Pancreas (tissue), 10 donors: ENCODE measurements at regions not wholly inside any gene's neighbourhood (a gene's known extent, or its start where the extent isn't known, plus 50 kb on each side); places are given as distances from the start of the nearest gene placed in this dataset.
A peak's percentile ranks its signal among the peaks of the same experiment; 100 is the strongest.

ENCODE experiments used
- ATAC-seq, 4 donors: fragments of 200-7000 bp; cut with Tn5 transposase; one replicate each; pipeline versions ENCODE4 v1.8.0 to v1.9.1; 2020; ENCODE audit warnings: mild to moderate bottlenecking in 4 of 4, moderate library complexity in 4 of 4
- DNase-seq, 6 donors: peaks; one replicate each; pipeline ENCODE4 v3.0.0-alpha.2; 2020
- FAIRE-seq: peaks from 2 replicates; lab custom pipeline; 2012; peaks lifted over from hg19 to GRCh38; lab: Jason Lieb, UNC
- H3K27ac ChIP-seq, 4 donors: fragments of 200-600 bp; sonication (generic); 1 replicate in 3 of 4; 2 replicates in 1 of 4; pipeline versions ENCODE4 v1.5.0 to v1.8.0; 2020
- H3K27me3 ChIP-seq, 4 donors: fragments of 200-600 bp; one replicate each; pipeline ENCODE4 v1.8.0; 2021
- H3K36me3 ChIP-seq, 3 donors: fragments of 200-600 bp; sonication (generic) in 1 of 3; one replicate each; pipeline versions ENCODE4 v1.5.0 to v1.8.0; 2020 to 2021
- H3K4me1 ChIP-seq, 3 donors: fragments of 200-600 bp; one replicate each; pipeline ENCODE4 v1.8.0; 2021
- H3K4me3 ChIP-seq, 4 donors: fragments of 200-600 bp; sonication (generic) in 2 of 4; one replicate each; pipeline versions ENCODE4 v1.5.0 to v1.8.0; 2020 to 2021
- H3K9me3 ChIP-seq, 4 donors: fragments of 200-600 bp; one replicate each; pipeline ENCODE4 v1.8.0; 2021
- CTCF ChIP-seq, 4 donors: fragments of 200-600 bp; sonication (generic) in 3 of 4; IDR thresholded peaks; one replicate each; pipeline versions ENCODE4 v1.5.0 to v1.8.0; 2021; ENCODE audit warnings: antibody characterized with exemption in 4 of 4
- WGBS, 2 donors: extraction: QIAGEN DNeasy Blood & Tissue Kit; methylation state at CpG; one replicate each; pipeline ENCODE4 v1.1.7; 2013; 5-methylcytosine and 5-hydroxymethylcytosine counted together
- intact Hi-C, 3 donors: fragments of 100-400 bp; cut with DNase I; formaldehyde crosslinking; loops; one replicate each; pipeline versions ENCODE4 v1.11.1 to v1.14.2; 2022
- donor health status: healthy with polysubstance abuse.
- donor health status: DM: no; HTN: no; CAD: no; lungs with moderate emphysema.
- donor health status: DM: no; HTN: no; CAD: no.
- donor health status: control.
- donor health status: control.
- donor health status: Bipolar disorder and iron deficiency.
- donor health status: DM: yes; HTN: yes; CAD: no.
- donor health status: DM: no; HTN: no; CAD: no.
- donor health status: DM: no; HTN: no; CAD: no.
- donor health status: DM: yes; HTN: yes; CAD: no.

- H3K4me1 ChIP-seq = peaks cover 6 to 12% (median 11%) of the 10 kb centered on the region in 3 donors
- no peak overlapping the region for H3K27ac ChIP-seq
- ATAC-seq (peak; percentile 75 to 93 (median 87)), FAIRE-seq (no peak), DNase-seq (peak in 3 of 6 donors; percentile 54 to 68 (median 68))
- WGBS, 2 donors = 43 to 62% methylated on average over 4 of the region's 4 CpGs
- H3K9me3 ChIP-seq = no peaks in the 10 kb centered on the region
- H3K4me3 ChIP-seq = no peak overlapping the region
- intact Hi-C loops = no loop called here
- no peak for TF ChIP-seq CTCF (IDR thresholded peaks at IDR 0.05)
- H3K27me3 ChIP-seq = no peaks in the 10 kb centered on the region
- H3K36me3 ChIP-seq = no peaks in the 10 kb centered on the region
Measured at GRCh38 chr10:44774676-44775401, 136.3 kb upstream of the TMEM72 start.

GRCh38 chr10:44775402-44775741 lies 135.8 kb upstream of the TMEM72 start:
- no peaks in the 10 kb centered on the region for H3K9me3 ChIP-seq
- H3K27me3 ChIP-seq = no peaks in the 10 kb centered on the region
- no peak overlapping the region for H3K27ac ChIP-seq
- DNase-seq (peak in 1 of 6 donors; percentile 43), ATAC-seq (peak in 1 of 4 donors; percentile 6), FAIRE-seq (no peak)
- intact Hi-C loops = no loop called here
- no peak for TF ChIP-seq CTCF (IDR thresholded peaks at IDR 0.05)
- no peak overlapping the region for H3K4me3 ChIP-seq
- H3K4me1 ChIP-seq = peaks cover 6 to 12% (median 11%) of the 10 kb centered on the region in 3 donors
- H3K36me3 ChIP-seq = no peaks in the 10 kb centered on the region
- whole genome bisulfite sequencing, 2 donors = 89 to 91% methylated on average over 6 of the region's 6 CpGs

- peaks cover 6 to 12% (median 11%) of the 10 kb centered on the region in 3 donors for H3K4me1 ChIP-seq
- WGBS, 2 donors = 62% methylated on average over 3 of the region's 3 CpGs
- H3K4me3 ChIP-seq = no peak overlapping the region
- no peaks in the 10 kb centered on the region for H3K9me3 ChIP-seq
- DNase-seq = no peak
- no peaks in the 10 kb centered on the region for H3K27me3 ChIP-seq
- TF ChIP-seq CTCF (IDR thresholded peaks at IDR 0.05) = no peak
- H3K36me3 ChIP-seq = no peaks in the 10 kb centered on the region
- ATAC-seq = no peak
- intact Hi-C loops = no loop called here
- FAIRE-seq = no peak
- no peak overlapping the region for H3K27ac ChIP-seq
Measured at GRCh38 chr10:44776181-44776580, 135.0 kb upstream of the TMEM72 start.

GRCh38 chr10:44779511-44779910 lies 131.6 kb upstream of the TMEM72 start:
- no peak for ATAC-seq
- no peak overlapping the region for H3K27ac ChIP-seq
- TF ChIP-seq CTCF (IDR thresholded peaks at IDR 0.05) = no peak

GRCh38 chr10:44780426-44780825 lies 130.7 kb upstream of the TMEM72 start:
- TF ChIP-seq CTCF (IDR thresholded peaks at IDR 0.05) = no peak
- no peak for ATAC-seq
- WGBS, 2 donors = 83 to 85% methylated on average over 2 of the region's 2 CpGs

More at GRCh38 chr10:44779511-44779910, 131.6 kb upstream of the TMEM72 start:
- no peaks in the 10 kb centered on the region for H3K9me3 ChIP-seq
- DNase-seq (no peak), FAIRE-seq (no peak)
- whole genome bisulfite sequencing, 2 donors = 83 to 84% methylated on average over 7 of the region's 7 CpGs
- H3K27me3 ChIP-seq = no peaks in the 10 kb centered on the region
- H3K36me3 ChIP-seq = no peaks in the 10 kb centered on the region
- H3K4me1 ChIP-seq = peaks cover 6 to 10% (median 9%) of the 10 kb centered on the region in 3 donors
- intact Hi-C loops = no loop called here
- H3K4me3 ChIP-seq = no peak overlapping the region

More at GRCh38 chr10:44780426-44780825, 130.7 kb upstream of the TMEM72 start:
- Histone ChIP-seq H3K4me3 (no peak overlapping the region), H3K4me1 (peaks cover 0 to under 1% (median under 1%) of the 10 kb centered on the region in 3 donors), H3K27ac (no peak overlapping the region), H3K36me3 (no peaks in the 10 kb centered on the region), H3K9me3 (no peaks in the 10 kb centered on the region), H3K27me3 (no peaks in the 10 kb centered on the region)
- FAIRE-seq (no peak), DNase-seq (no peak)
- intact Hi-C loops = no loop called here
